HG03469 (cell line): ENCODE measurements at regions not wholly inside any gene's neighbourhood (a gene's known extent, or its start where the extent isn't known, plus 50 kb on each side); places are given as distances from the start of the nearest gene placed in this dataset.
"Not testable (repeated sequence)": the region's sequence is repeated elsewhere in the genome, so short reads cannot be mapped to it uniquely, and the experiment has no call there.

Source experiments
- ATAC-seq: cut with Tn5 transposase; IDR thresholded peaks from one replicate; pipeline ENCODE4 v1.9.1; 2021; ENCODE audit warnings: mild to moderate bottlenecking, moderate library complexity, moderate number of reproducible peaks; ENCODE audit not compliant: unreplicated experiment

- ATAC-seq, result not testable (repeated sequence)
Observed at GRCh38 chrX:66692512-66692911, 53.6 kb upstream of the EDA2R start.
